Natural killer cell (primary cell): ENCODE measurements at regions not wholly inside any gene's neighbourhood (a gene's known extent, or its start where the extent isn't known, plus 50 kb on each side); places are given as distances from the start of the nearest gene placed in this dataset.

Experiments used
- ATAC-seq, 3 donors: fragments of 150-1000 bp in 2 of 3; fragments of 200-7000 bp in 1 of 3; cut with Tn5 transposase; 1 replicate in 1 of 3; 2 replicates in 2 of 3; pipeline ENCODE4 v1.10.0; 2021; ENCODE audit warnings: mild to moderate bottlenecking in 2 of 3, moderate library complexity in 2 of 3
- DNase-seq, 2 donors: peaks; one replicate each; pipeline versions ENCODE4 v3.0.0 to v3.0.0-alpha.2; 2013 to 2021; ENCODE audit warnings: mixed read lengths in 1 of 2
- H3K27ac ChIP-seq: one replicate; pipeline ENCODE4 v1.5.1; 2013; ENCODE audit warnings: mild to moderate bottlenecking, low read length
- H3K27me3 ChIP-seq: one replicate; pipeline ENCODE4 v1.6.1; 2013; ENCODE audit warnings: low read length; ENCODE audit not compliant: control insufficient read depth, insufficient read depth
- H3K36me3 ChIP-seq: one replicate; pipeline ENCODE4 v1.6.1; 2013; ENCODE audit warnings: low read length; ENCODE audit not compliant: control insufficient read depth, insufficient read depth
- H3K4me1 ChIP-seq: one replicate; pipeline ENCODE4 v1.6.1; 2013; ENCODE audit warnings: low read length; ENCODE audit not compliant: control insufficient read depth, insufficient read depth
- H3K4me3 ChIP-seq: one replicate; pipeline ENCODE4 v1.5.1; 2013; ENCODE audit warnings: low read length
- H3K9me3 ChIP-seq: one replicate; pipeline ENCODE4 v1.6.1; 2013; ENCODE audit warnings: low read length; ENCODE audit not compliant: control insufficient read depth, insufficient read depth
- H3K27ac Mint-ChIP-seq, 2 donors: one replicate each; pipeline ENCODE4 v1.8.0; 2022; ENCODE audit warnings: mild to moderate bottlenecking in 2 of 2, mixed read lengths in 2 of 2, moderate library complexity in 1 of 2
- H3K27me3 Mint-ChIP-seq, 2 donors: one replicate each; pipeline ENCODE4 v1.8.0; 2022; ENCODE audit warnings: low read depth in 2 of 2, mixed read lengths in 2 of 2
- H3K36me3 Mint-ChIP-seq: one replicate; pipeline ENCODE4 v1.8.0; 2022; ENCODE audit warnings: mixed read lengths
- H3K4me1 Mint-ChIP-seq, 2 donors: one replicate each; pipeline ENCODE4 v1.8.0; 2022; ENCODE audit warnings: mixed read lengths in 2 of 2
- H3K4me3 Mint-ChIP-seq: one replicate; pipeline ENCODE4 v1.8.0; 2022; ENCODE audit warnings: mild to moderate bottlenecking, moderate library complexity, mixed read lengths
- H3K9me3 Mint-ChIP-seq, 2 donors: one replicate each; pipeline ENCODE4 v1.8.0; 2022; ENCODE audit warnings: mixed read lengths in 2 of 2
- CTCF ChIP-seq: fragments of 200-600 bp; IDR thresholded peaks from one replicate; pipeline ENCODE4 v1.8.0; 2022; ENCODE audit warnings: antibody characterized with exemption
- WGBS: methylation state at CpG from one replicate; pipeline ENCODE4 v1.1.7; 2013; ENCODE audit warnings: missing lambda C conversion rate; ENCODE audit not compliant: insufficient coverage; 5-methylcytosine and 5-hydroxymethylcytosine counted together
- intact Hi-C: fragments of 100-400 bp; cut with micrococcal nuclease; formaldehyde crosslinking; loops from one replicate; pipeline ENCODE4 v1.14.2; 2022

GRCh38 chr10:118914629-118915028, 114.9 kb upstream of the NANOS1 start:
- Mint-ChIP-seq H3K4me1 (no peaks in the 10 kb centered on the region), H3K9me3 (no peaks in the 10 kb centered on the region), H3K36me3 (no peaks in the 10 kb centered on the region), H3K27ac (no peak overlapping the region), H3K27me3 (peaks cover 3 to 27% of the 10 kb centered on the region in 2 donors), H3K4me3 (no peak overlapping the region)
- ATAC-seq (no peak), DNase-seq (no peak)
- Histone ChIP-seq H3K9me3 (no peaks in the 10 kb centered on the region), H3K36me3 (no peaks in the 10 kb centered on the region), H3K4me1 (no peaks in the 10 kb centered on the region), H3K4me3 (no peak overlapping the region), H3K27ac (no peak overlapping the region), H3K27me3 (no peaks in the 10 kb centered on the region)
- intact Hi-C loops = no loop called here
- WGBS = 78% methylated on average over 4 of the region's 4 CpGs
- no peak for TF ChIP-seq CTCF

- WGBS = 86% methylated on average over 8 of the region's 8 CpGs
- Mint-ChIP-seq H3K4me3 (no peak overlapping the region), H3K4me1 (no peaks in the 10 kb centered on the region), H3K27me3 (peaks cover 3 to 27% of the 10 kb centered on the region in 2 donors), H3K9me3 (no peaks in the 10 kb centered on the region), H3K36me3 (no peaks in the 10 kb centered on the region), H3K27ac (no peak overlapping the region)
- no peaks in the 10 kb centered on the region for H3K4me1 ChIP-seq
- TF ChIP-seq CTCF = no peak
- H3K27ac ChIP-seq = no peak overlapping the region
- no peaks in the 10 kb centered on the region for H3K36me3 ChIP-seq
- no peak for ATAC-seq
- no peak for DNase-seq
- no peaks in the 10 kb centered on the region for H3K27me3 ChIP-seq
- H3K4me3 ChIP-seq = no peak overlapping the region
- intact Hi-C loops = no loop called here
- H3K9me3 ChIP-seq = no peaks in the 10 kb centered on the region
These were observed 114.4 kb upstream of the NANOS1 start for GRCh38 chr10:118915161-118915560.

DNA sequence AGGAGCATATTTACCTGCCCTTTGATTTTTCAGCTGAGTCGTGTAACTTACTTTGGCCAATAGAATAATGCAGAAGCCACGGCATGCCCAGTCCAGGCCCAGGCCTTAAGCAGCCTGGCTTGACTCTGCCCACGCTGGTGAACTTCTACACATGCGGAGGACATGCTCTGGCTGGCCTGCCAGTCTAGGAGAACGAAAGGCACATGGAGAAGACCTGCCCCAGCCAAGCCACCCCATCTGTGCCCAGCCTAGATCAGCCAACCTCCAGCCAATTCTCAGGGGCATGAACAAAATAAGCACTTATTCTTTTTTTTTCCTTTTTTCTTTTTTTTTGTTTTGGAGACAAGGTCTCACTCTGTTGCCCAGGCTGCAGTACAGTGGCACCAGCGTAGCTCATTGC, 112.7 kb upstream of the NANOS1 start:
- intact Hi-C loops = no loop called here
- peaks cover 9 to 31% of the 10 kb centered on the region in 2 donors for H3K27me3 Mint-ChIP-seq
- no peaks in the 10 kb centered on the region for H3K9me3 Mint-ChIP-seq
- WGBS = 85% methylated on average over 6 of the region's 6 CpGs
- H3K4me1 ChIP-seq = no peaks in the 10 kb centered on the region
- no peaks in the 10 kb centered on the region for H3K36me3 Mint-ChIP-seq
- no peaks in the 10 kb centered on the region for H3K9me3 ChIP-seq
- H3K27ac Mint-ChIP-seq = no peak overlapping the region
- H3K4me1 Mint-ChIP-seq = no peaks in the 10 kb centered on the region
- no peak for TF ChIP-seq CTCF
- DNase-seq (no peak), ATAC-seq (no peak)
- no peaks in the 10 kb centered on the region for H3K36me3 ChIP-seq
- H3K27ac ChIP-seq = no peak overlapping the region
- no peak overlapping the region for H3K4me3 ChIP-seq
- no peak overlapping the region for H3K4me3 Mint-ChIP-seq
- no peaks in the 10 kb centered on the region for H3K27me3 ChIP-seq

- H3K27ac Mint-ChIP-seq = no peak overlapping the region
- TF ChIP-seq CTCF = no peak
- Histone ChIP-seq H3K9me3 (no peaks in the 10 kb centered on the region), H3K4me3 (no peak overlapping the region), H3K27ac (no peak overlapping the region), H3K4me1 (no peaks in the 10 kb centered on the region), H3K36me3 (no peaks in the 10 kb centered on the region), H3K27me3 (no peaks in the 10 kb centered on the region)
- H3K27me3 Mint-ChIP-seq = peaks cover 10 to 29% of the 10 kb centered on the region in 2 donors
- no peaks in the 10 kb centered on the region for H3K4me1 Mint-ChIP-seq
- H3K4me3 Mint-ChIP-seq = no peak overlapping the region
- WGBS = 89% methylated on average over 7 of the region's 7 CpGs
- H3K9me3 Mint-ChIP-seq = no peaks in the 10 kb centered on the region
- no peak for DNase-seq
- H3K36me3 Mint-ChIP-seq = no peaks in the 10 kb centered on the region
- no peak for ATAC-seq
- intact Hi-C loops = no loop called here
These were observed 111.8 kb upstream of the NANOS1 start for GRCh38 chr10:118917701-118918100.
